ENCODE measurements at regions not wholly inside any gene's neighbourhood (a gene's known extent, or its start where the extent isn't known, plus 50 kb on each side); places are given as distances from the start of the nearest gene placed in this dataset.

- TF ChIP-seq RAD21 (IDR thresholded peaks at IDR 0.05; ENCODE audit: low read length): no peak
- no peak for TF ChIP-seq POLR2A (IDR thresholded peaks at IDR 0.05; ENCODE audit: low read depth, low read length)
- no peak for TF ChIP-seq CTCF (conservative IDR thresholded peaks at IDR 0.05; ENCODE audit: low read depth, low read length)
- TF ChIP-seq RFX5 (IDR thresholded peaks at IDR 0.05; ENCODE audit: low read depth, low read length): no peak
- no peak for TF ChIP-seq MAZ (IDR thresholded peaks at IDR 0.05; ENCODE audit: borderline replicate concordance, low read depth, low read length)
- no peak for TF ChIP-seq USF2 (IDR thresholded peaks at IDR 0.05; ENCODE audit: low read depth, low read length)
- TF ChIP-seq FOS (IDR thresholded peaks at IDR 0.05; ENCODE audit: low read depth, low read length): no peak
Measured at GRCh38 chr10:2888403-2889004, 178.8 kb upstream of the PFKP start.
